GM23338 (cell line): ENCODE measurements at regions not wholly inside any gene's neighbourhood (a gene's known extent, or its start where the extent isn't known, plus 50 kb on each side); places are given as distances from the start of the nearest gene placed in this dataset.

Experiments used
- CREB1 ChIP-seq: fragments of 250-450 bp; sonication (Bioruptor Pico); IDR thresholded peaks from 2 replicates; pipeline ENCODE4 v1.5.0; 2020; ENCODE audit warnings: low read depth, mild to moderate bottlenecking, moderate library complexity
- EZH2 ChIP-seq: fragments of 200-600 bp; sonication (generic); IDR thresholded peaks from one replicate; pipeline ENCODE4 v1.8.0; 2017; ENCODE audit warnings: antibody characterized with exemption, mild to moderate bottlenecking, low read depth; ENCODE audit not compliant: unreplicated experiment
- EZH2phosphoT487 ChIP-seq: fragments of 200-600 bp; sonication (generic); IDR thresholded peaks from one replicate; pipeline ENCODE4 v1.8.1; 2018; ENCODE audit warnings: antibody characterized with exemption; ENCODE audit not compliant: unreplicated experiment
- JUNB ChIP-seq: IDR thresholded peaks from one replicate; pipeline ENCODE4 v1.6.1; 2016; ENCODE audit warnings: antibody characterized with exemption; ENCODE audit not compliant: unreplicated experiment
- NANOG ChIP-seq: IDR thresholded peaks from 2 replicates; pipeline ENCODE4 v1.6.1; 2016; ENCODE audit warnings: antibody characterized with exemption, borderline replicate concordance
- POLR2AphosphoS5 ChIP-seq: IDR thresholded peaks from 2 replicates; pipeline ENCODE4 v1.6.1; 2016; ENCODE audit warnings: antibody characterized with exemption, low read depth
- TF ChIP-seq, protein P1 (sequence below), 2 experiments: fragments of 200-600 bp in 1 of 2; sonication (generic) in 1 of 2; conservative IDR thresholded peaks; 2 replicates each; pipeline versions ENCODE4 v1.5.1 to v1.6.1; 2016 to 2017; ENCODE audit warnings: antibody characterized with exemption in 2 of 2, low read depth in 2 of 2, mild to moderate bottlenecking in 2 of 2, moderate library complexity in 1 of 2
- TF ChIP-seq, protein P2 (sequence below): IDR thresholded peaks from one replicate; pipeline ENCODE4 v1.6.1; 2018; ENCODE audit warnings: antibody characterized with exemption; ENCODE audit not compliant: unreplicated experiment
- TF ChIP-seq, protein P3 (sequence below): IDR thresholded peaks from 2 replicates; pipeline ENCODE4 v1.6.1; 2016; ENCODE audit warnings: antibody characterized with exemption

DNA sequence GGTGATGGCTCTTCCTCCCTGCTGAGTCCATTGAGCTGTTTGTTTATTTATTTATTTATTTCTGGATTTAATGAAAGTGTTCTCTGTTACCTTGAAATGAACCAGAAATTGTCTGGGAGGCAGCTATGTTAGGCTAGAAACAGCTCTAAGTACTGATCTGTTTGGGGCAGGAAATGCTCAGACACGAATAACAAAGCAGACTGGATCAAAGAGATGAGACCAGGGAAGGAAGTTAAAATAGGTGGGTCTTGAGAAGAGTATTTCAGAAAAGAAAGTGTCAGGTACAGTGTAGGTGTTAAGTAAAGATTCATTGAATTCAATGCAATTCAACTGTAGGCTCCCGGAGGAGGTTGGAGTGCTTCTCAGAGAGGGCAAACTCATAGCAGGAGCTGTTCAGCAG lies 173.3 kb downstream of the IL20RB start:
- no peak for TF ChIP-seq EZH2phosphoT487
- TF ChIP-seq, protein P1, sequence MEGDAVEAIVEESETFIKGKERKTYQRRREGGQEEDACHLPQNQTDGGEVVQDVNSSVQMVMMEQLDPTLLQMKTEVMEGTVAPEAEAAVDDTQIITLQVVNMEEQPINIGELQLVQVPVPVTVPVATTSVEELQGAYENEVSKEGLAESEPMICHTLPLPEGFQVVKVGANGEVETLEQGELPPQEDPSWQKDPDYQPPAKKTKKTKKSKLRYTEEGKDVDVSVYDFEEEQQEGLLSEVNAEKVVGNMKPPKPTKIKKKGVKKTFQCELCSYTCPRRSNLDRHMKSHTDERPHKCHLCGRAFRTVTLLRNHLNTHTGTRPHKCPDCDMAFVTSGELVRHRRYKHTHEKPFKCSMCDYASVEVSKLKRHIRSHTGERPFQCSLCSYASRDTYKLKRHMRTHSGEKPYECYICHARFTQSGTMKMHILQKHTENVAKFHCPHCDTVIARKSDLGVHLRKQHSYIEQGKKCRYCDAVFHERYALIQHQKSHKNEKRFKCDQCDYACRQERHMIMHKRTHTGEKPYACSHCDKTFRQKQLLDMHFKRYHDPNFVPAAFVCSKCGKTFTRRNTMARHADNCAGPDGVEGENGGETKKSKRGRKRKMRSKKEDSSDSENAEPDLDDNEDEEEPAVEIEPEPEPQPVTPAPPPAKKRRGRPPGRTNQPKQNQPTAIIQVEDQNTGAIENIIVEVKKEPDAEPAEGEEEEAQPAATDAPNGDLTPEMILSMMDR (conservative IDR thresholded peaks at IDR 0.05; ENCODE audit: low read depth in 2 of 2), result no peak
- TF ChIP-seq, protein P2, sequence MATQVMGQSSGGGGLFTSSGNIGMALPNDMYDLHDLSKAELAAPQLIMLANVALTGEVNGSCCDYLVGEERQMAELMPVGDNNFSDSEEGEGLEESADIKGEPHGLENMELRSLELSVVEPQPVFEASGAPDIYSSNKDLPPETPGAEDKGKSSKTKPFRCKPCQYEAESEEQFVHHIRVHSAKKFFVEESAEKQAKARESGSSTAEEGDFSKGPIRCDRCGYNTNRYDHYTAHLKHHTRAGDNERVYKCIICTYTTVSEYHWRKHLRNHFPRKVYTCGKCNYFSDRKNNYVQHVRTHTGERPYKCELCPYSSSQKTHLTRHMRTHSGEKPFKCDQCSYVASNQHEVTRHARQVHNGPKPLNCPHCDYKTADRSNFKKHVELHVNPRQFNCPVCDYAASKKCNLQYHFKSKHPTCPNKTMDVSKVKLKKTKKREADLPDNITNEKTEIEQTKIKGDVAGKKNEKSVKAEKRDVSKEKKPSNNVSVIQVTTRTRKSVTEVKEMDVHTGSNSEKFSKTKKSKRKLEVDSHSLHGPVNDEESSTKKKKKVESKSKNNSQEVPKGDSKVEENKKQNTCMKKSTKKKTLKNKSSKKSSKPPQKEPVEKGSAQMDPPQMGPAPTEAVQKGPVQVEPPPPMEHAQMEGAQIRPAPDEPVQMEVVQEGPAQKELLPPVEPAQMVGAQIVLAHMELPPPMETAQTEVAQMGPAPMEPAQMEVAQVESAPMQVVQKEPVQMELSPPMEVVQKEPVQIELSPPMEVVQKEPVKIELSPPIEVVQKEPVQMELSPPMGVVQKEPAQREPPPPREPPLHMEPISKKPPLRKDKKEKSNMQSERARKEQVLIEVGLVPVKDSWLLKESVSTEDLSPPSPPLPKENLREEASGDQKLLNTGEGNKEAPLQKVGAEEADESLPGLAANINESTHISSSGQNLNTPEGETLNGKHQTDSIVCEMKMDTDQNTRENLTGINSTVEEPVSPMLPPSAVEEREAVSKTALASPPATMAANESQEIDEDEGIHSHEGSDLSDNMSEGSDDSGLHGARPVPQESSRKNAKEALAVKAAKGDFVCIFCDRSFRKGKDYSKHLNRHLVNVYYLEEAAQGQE, result no peak
- no peak for TF ChIP-seq CREB1 (CRISPR knock-in tag)
- TF ChIP-seq NANOG, result no peak
- TF ChIP-seq JUNB, result no peak
- no peak for TF ChIP-seq EZH2
- no peak for TF ChIP-seq POLR2AphosphoS5
- TF ChIP-seq, protein P3, sequence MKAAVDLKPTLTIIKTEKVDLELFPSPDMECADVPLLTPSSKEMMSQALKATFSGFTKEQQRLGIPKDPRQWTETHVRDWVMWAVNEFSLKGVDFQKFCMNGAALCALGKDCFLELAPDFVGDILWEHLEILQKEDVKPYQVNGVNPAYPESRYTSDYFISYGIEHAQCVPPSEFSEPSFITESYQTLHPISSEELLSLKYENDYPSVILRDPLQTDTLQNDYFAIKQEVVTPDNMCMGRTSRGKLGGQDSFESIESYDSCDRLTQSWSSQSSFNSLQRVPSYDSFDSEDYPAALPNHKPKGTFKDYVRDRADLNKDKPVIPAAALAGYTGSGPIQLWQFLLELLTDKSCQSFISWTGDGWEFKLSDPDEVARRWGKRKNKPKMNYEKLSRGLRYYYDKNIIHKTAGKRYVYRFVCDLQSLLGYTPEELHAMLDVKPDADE, result no peak
